GM12891 (cell line): ENCODE measurements at regions not wholly inside any gene's neighbourhood (a gene's known extent, or its start where the extent isn't known, plus 50 kb on each side); places are given as distances from the start of the nearest gene placed in this dataset.
"Not testable (repeated sequence)": the region's sequence is repeated elsewhere in the genome, so short reads cannot be mapped to it uniquely, and the experiment has no call there.

Experiments
- DNase-seq: peaks from one replicate; pipeline ENCODE4 v3.0.0; 2011; ENCODE audit warnings: low spot score; ENCODE audit not compliant: insufficient read length
- FAIRE-seq: peaks from 2 replicates; lab custom pipeline; 2011; peaks lifted over from hg19 to GRCh38; lab: Jason Lieb, UNC
- PAX5 ChIP-seq: IDR thresholded peaks from 2 replicates; pipeline ENCODE4 v1.6.1; 2011; ENCODE audit warnings: low read length, moderate library complexity, mild to moderate bottlenecking; ENCODE audit not compliant: insufficient read depth, severe bottlenecking
- POLR2A ChIP-seq: IDR thresholded peaks from 2 replicates; pipeline ENCODE4 v1.6.1; 2011; ENCODE audit warnings: low read depth, low read length, control low read depth
- POLR2AphosphoS5 ChIP-seq: IDR thresholded peaks from 2 replicates; pipeline ENCODE4 v1.6.1; 2011; ENCODE audit warnings: low read depth, low read length, control low read depth
- POU2F2 ChIP-seq: IDR thresholded peaks from 2 replicates; pipeline ENCODE4 v1.6.1; 2011; ENCODE audit warnings: low read depth, mild to moderate bottlenecking, control low read depth, low read length, moderate library complexity
- SPI1 ChIP-seq: IDR thresholded peaks from 2 replicates; pipeline ENCODE4 v1.6.1; 2011; ENCODE audit warnings: low read depth, low read length, control low read depth
- TAF1 ChIP-seq: IDR thresholded peaks from 2 replicates; pipeline ENCODE4 v1.6.1; 2011; ENCODE audit warnings: low read depth, low read length, control low read depth

- DNase-seq (no peak), FAIRE-seq (no peak)
- TF ChIP-seq TAF1 (no peak), POLR2A (no peak), SPI1 (no peak), POLR2AphosphoS5 (no peak), POU2F2 (no peak), PAX5 (no peak)
Observed at GRCh38 chr2:208999911-209000310, 423.9 kb upstream of the MAP2 start.

DNA sequence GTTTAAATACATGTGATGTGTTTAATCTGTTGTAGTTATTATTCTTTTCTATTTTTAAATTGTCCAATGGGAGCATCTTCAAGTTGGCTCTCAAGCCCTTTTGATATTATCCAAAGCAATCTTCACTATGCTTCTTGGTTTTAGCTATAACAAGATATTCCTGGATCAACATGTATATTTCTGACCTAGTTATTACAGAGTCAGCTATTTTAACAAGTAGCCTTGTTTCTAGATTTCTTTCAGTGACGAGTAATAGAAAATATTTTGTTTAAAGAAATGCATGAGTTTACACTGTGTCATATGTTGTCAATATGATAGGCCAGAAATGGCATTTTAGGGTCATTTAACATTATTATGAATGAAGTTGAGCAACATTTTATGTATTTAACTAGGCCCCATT is 421.8 kb upstream of the MAP2 start:
- TF ChIP-seq PAX5 (no peak), TAF1 (no peak)
- DNase-seq, result no peak
- no peak for FAIRE-seq

GRCh38 chr2:209005371-209005770 is 418.5 kb upstream of the MAP2 start:
- DNase-seq (no peak), FAIRE-seq (no peak)
- TF ChIP-seq PAX5, result no peak
- TF ChIP-seq POLR2A, result no peak
- no peak for TF ChIP-seq TAF1
- no peak for TF ChIP-seq POU2F2
- no peak for TF ChIP-seq SPI1
- no peak for TF ChIP-seq POLR2AphosphoS5

- FAIRE-seq, result no peak
- no peak for DNase-seq
- TF ChIP-seq POU2F2, result no peak
- no peak for TF ChIP-seq SPI1
- no peak for TF ChIP-seq PAX5
- TF ChIP-seq POLR2A, result no peak
- TF ChIP-seq POLR2AphosphoS5, result no peak
- TF ChIP-seq TAF1, result no peak
Observed at GRCh38 chr2:209008636-209009287, 415.1 kb upstream of the MAP2 start.

DNA sequence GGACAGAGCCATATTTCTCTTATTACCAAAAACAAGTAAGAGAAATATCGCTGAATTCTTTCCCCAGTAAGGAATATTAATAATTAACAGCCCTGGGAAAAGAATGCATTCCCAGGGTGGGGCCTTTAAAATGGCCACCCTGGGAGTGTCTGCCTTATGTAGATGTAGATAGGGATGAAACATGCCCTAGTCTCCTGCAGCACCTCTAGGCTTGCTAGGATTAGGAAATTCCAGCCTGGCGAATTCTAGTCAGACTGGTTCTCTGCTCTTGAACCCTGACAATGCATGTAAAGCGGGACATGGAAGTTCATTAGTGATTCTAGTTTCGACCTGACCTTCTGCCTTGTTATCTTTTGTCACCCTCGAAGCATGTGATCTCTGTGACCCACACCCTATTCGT is 405.2 kb upstream of the MAP2 start:
- not testable (repeated sequence) for DNase-seq, FAIRE-seq

DNA sequence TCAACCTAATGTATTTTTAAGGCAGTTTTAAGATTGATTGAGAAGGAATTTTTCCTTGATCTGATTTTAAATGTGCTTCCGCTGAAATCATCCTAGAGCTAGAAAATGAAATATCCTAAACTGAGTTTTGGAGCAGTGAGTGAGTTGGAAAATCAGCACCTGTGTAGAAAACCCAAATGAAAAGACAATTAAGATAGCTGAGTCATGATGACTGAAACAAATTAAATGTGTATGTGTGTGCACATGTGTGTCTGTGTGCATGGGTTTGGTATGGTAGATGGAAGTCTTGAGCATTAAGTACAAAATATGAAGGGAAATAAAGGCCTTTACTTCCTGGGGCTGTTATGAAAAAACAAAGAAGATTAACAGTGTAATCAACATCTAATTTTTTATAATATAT is 394.6 kb upstream of the MAP2 start:
- TF ChIP-seq POLR2A (no peak), SPI1 (no peak), POU2F2 (no peak), POLR2AphosphoS5 (no peak), TAF1 (no peak), PAX5 (no peak)
- DNase-seq, result no peak
- no peak for FAIRE-seq

DNA sequence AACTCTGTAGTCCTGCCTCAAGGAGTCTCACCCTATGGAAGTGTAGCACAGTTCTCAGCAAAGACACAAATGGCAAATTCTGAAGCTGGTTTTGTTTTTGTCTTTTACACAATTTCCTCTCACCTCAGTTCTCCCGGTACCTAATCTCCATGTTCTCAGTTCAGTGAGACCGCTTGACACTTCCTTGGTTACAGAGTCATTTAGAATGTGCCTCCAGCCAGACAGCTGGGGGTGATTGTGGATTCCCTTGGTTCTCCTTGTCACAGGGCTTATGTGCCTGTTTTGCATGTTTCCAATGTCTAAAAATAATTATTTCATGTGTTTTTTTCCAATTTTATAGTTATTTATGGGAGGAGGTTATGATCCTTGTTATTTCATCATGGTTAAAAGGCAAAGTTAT is 379.5 kb upstream of the MAP2 start:
- no peak for TF ChIP-seq SPI1
- no peak for TF ChIP-seq POU2F2
- no peak for TF ChIP-seq PAX5
- TF ChIP-seq POLR2A, result no peak
- TF ChIP-seq POLR2AphosphoS5, result no peak
- TF ChIP-seq TAF1, result no peak
- DNase-seq (no peak), FAIRE-seq (no peak)

DNA sequence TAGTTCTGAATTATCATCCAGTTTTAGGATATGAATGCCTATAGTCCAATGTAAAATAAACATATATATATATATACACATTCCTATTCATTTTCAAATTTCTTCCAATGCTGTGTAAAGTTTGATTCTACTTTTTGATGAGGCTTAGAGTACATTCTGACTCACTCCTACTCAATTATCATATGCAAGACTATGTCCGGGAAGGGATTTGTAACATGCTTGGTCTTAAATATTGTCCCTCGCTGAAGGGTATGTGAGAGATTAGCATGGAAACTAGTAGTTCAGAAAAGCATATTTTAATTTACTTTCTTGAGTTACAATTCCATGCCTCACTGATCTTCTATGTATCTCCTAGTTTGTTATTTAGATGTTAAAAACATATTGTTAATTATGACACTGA is 377.7 kb upstream of the MAP2 start:
- TF ChIP-seq POU2F2, result no peak
- TF ChIP-seq PAX5, result no peak
- TF ChIP-seq POLR2AphosphoS5, result no peak
- TF ChIP-seq SPI1, result no peak
- no peak for TF ChIP-seq TAF1
- no peak for TF ChIP-seq POLR2A
- no peak for FAIRE-seq
- DNase-seq, result no peak

DNA sequence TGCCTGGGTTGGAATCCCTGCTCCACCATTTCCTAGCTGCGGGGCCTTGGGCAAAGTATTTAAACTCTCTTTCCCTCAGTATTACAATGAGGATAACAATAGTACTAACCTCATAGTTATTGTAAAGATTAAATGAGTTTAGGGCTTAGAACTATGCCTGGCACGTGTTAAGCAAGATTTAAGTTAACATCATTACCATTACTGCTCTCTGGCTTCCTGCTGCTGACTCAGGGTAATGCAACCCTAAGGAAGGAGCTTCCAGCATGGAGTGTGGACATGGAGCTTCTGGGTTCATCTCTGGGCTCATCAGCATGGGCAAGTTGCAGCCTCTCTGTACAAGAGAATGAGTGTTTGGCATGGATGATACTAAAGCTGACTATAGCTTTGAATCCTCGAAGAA is 374.2 kb upstream of the MAP2 start:
- FAIRE-seq (no peak), DNase-seq (no peak)
- TF ChIP-seq TAF1 (no peak), SPI1 (no peak), POU2F2 (no peak), PAX5 (no peak), POLR2AphosphoS5 (no peak)

- no peak for TF ChIP-seq POU2F2
- no peak for TF ChIP-seq POLR2AphosphoS5
- TF ChIP-seq TAF1, result no peak
- TF ChIP-seq POLR2A, result no peak
- TF ChIP-seq PAX5, result no peak
- TF ChIP-seq SPI1, result no peak
- DNase-seq (no peak), FAIRE-seq (no peak)
Observed at GRCh38 chr2:209062210-209062609, 361.6 kb upstream of the MAP2 start.
